Activated T-helper 17 cell treated with anti-CD3 and anti-CD28 coated beads, Interleukin-2, amount 50 U/mL, for 72 hours (primary cell): ENCODE measurements at regions not wholly inside any gene's neighbourhood (a gene's known extent, or its start where the extent isn't known, plus 50 kb on each side); places are given as distances from the start of the nearest gene placed in this dataset.

Source experiments
- ATAC-seq: fragments of 150-1000 bp; cut with Tn5 transposase; replicated peaks from 2 replicates; pipeline ENCODE4 v1.10.0; 2021; ENCODE audit warnings: mild to moderate bottlenecking, moderate library complexity
- H3K27ac Mint-ChIP-seq: one replicate; pipeline ENCODE4 v1.8.0; 2022; ENCODE audit warnings: mixed read lengths
- H3K27me3 Mint-ChIP-seq: one replicate; pipeline ENCODE4 v1.8.0; 2022; ENCODE audit warnings: mixed read lengths
- H3K36me3 Mint-ChIP-seq: one replicate; pipeline ENCODE4 v1.8.0; 2022; ENCODE audit warnings: low read depth, mild to moderate bottlenecking, mixed read lengths
- H3K4me1 Mint-ChIP-seq: one replicate; pipeline ENCODE4 v1.8.0; 2022; ENCODE audit warnings: mixed read lengths
- H3K4me3 Mint-ChIP-seq: one replicate; pipeline ENCODE4 v1.8.0; 2022; ENCODE audit warnings: mild to moderate bottlenecking, mixed read lengths
- H3K9me3 Mint-ChIP-seq: one replicate; pipeline ENCODE4 v1.8.0; 2022; ENCODE audit warnings: mixed read lengths

GRCh38 chr12:53849656-53850055 lies 89.0 kb upstream of the HOXC13 start:
- peaks cover 50% of the 10 kb centered on the region for H3K27me3 Mint-ChIP-seq
- H3K4me1 Mint-ChIP-seq = no peaks in the 10 kb centered on the region
- H3K9me3 Mint-ChIP-seq = no peaks in the 10 kb centered on the region

GRCh38 chr12:53852061-53852460 lies 86.6 kb upstream of the HOXC13 start:
- Mint-ChIP-seq H3K27me3 (peaks cover 44% of the 10 kb centered on the region), H3K36me3 (no peaks in the 10 kb centered on the region), H3K4me1 (no peaks in the 10 kb centered on the region), H3K27ac (no peak overlapping the region), H3K4me3 (no peak overlapping the region), H3K9me3 (no peaks in the 10 kb centered on the region)
- ATAC-seq = no peak

More at GRCh38 chr12:53849656-53850055, 89.0 kb upstream of the HOXC13 start:
- no peak overlapping the region for H3K4me3 Mint-ChIP-seq
- ATAC-seq = no peak
- no peak overlapping the region for H3K27ac Mint-ChIP-seq
- no peaks in the 10 kb centered on the region for H3K36me3 Mint-ChIP-seq

- H3K9me3 Mint-ChIP-seq = no peaks in the 10 kb centered on the region
- H3K27me3 Mint-ChIP-seq = peaks cover 40% of the 10 kb centered on the region
- no peaks in the 10 kb centered on the region for H3K36me3 Mint-ChIP-seq
- no peaks in the 10 kb centered on the region for H3K4me1 Mint-ChIP-seq
- no peak for ATAC-seq
- no peak overlapping the region for H3K27ac Mint-ChIP-seq
- H3K4me3 Mint-ChIP-seq = no peak overlapping the region
These were observed 85.6 kb upstream of the HOXC13 start for GRCh38 chr12:53852992-53853391.

- H3K27me3 Mint-ChIP-seq = peaks cover 32% of the 10 kb centered on the region
- H3K4me1 Mint-ChIP-seq = no peaks in the 10 kb centered on the region
- H3K36me3 Mint-ChIP-seq = no peaks in the 10 kb centered on the region
- H3K9me3 Mint-ChIP-seq = no peaks in the 10 kb centered on the region
- no peak overlapping the region for H3K27ac Mint-ChIP-seq
- ATAC-seq = no peak
- no peak overlapping the region for H3K4me3 Mint-ChIP-seq
These were observed 83.8 kb upstream of the HOXC13 start for GRCh38 chr12:53854701-53855316.

- H3K9me3 Mint-ChIP-seq = no peaks in the 10 kb centered on the region
- H3K27me3 Mint-ChIP-seq = peaks cover 33% of the 10 kb centered on the region
- no peaks in the 10 kb centered on the region for H3K4me1 Mint-ChIP-seq
- H3K36me3 Mint-ChIP-seq = no peaks in the 10 kb centered on the region
- no peak for ATAC-seq
- no peak overlapping the region for H3K4me3 Mint-ChIP-seq
- H3K27ac Mint-ChIP-seq = no peak overlapping the region
These were observed 82.5 kb upstream of the HOXC13 start for GRCh38 chr12:53856132-53856531.

GRCh38 chr12:53857666-53858065 lies 81.0 kb upstream of the HOXC13 start:
- H3K4me3 Mint-ChIP-seq = no peak overlapping the region
- H3K27ac Mint-ChIP-seq = no peak overlapping the region
- H3K9me3 Mint-ChIP-seq = no peaks in the 10 kb centered on the region
- no peak for ATAC-seq
- H3K36me3 Mint-ChIP-seq = no peaks in the 10 kb centered on the region
- H3K4me1 Mint-ChIP-seq = no peaks in the 10 kb centered on the region
- peaks cover 25% of the 10 kb centered on the region for H3K27me3 Mint-ChIP-seq

GRCh38 chr12:53860426-53861345 lies 77.9 kb upstream of the HOXC13 start:
- Mint-ChIP-seq H3K27ac (no peak overlapping the region), H3K4me3 (no peak overlapping the region)

GRCh38 chr12:53862206-53862605 lies 76.4 kb upstream of the HOXC13 start:
- Mint-ChIP-seq H3K4me1 (no peaks in the 10 kb centered on the region), H3K27me3 (peaks cover 10% of the 10 kb centered on the region), H3K27ac (no peak overlapping the region), H3K4me3 (no peak overlapping the region), H3K9me3 (no peaks in the 10 kb centered on the region), H3K36me3 (no peaks in the 10 kb centered on the region)
- ATAC-seq = no peak

More at GRCh38 chr12:53860426-53861345, 77.9 kb upstream of the HOXC13 start:
- H3K27me3 Mint-ChIP-seq = peaks cover 10% of the 10 kb centered on the region
- no peaks in the 10 kb centered on the region for H3K36me3 Mint-ChIP-seq
- ATAC-seq = no peak
- no peaks in the 10 kb centered on the region for H3K9me3 Mint-ChIP-seq
- H3K4me1 Mint-ChIP-seq = no peaks in the 10 kb centered on the region

GRCh38 chr12:53862831-53863230 lies 75.8 kb upstream of the HOXC13 start:
- no peaks in the 10 kb centered on the region for H3K9me3 Mint-ChIP-seq
- no peak overlapping the region for H3K4me3 Mint-ChIP-seq
- no peak for ATAC-seq

GRCh38 chr12:53866727-53867126 lies 71.9 kb upstream of the HOXC13 start:
- no peaks in the 10 kb centered on the region for H3K36me3 Mint-ChIP-seq
- H3K27me3 Mint-ChIP-seq = peaks cover 31% of the 10 kb centered on the region
- no peak for ATAC-seq
- H3K27ac Mint-ChIP-seq = no peak overlapping the region
- no peaks in the 10 kb centered on the region for H3K4me1 Mint-ChIP-seq
- H3K9me3 Mint-ChIP-seq = no peaks in the 10 kb centered on the region
- no peak overlapping the region for H3K4me3 Mint-ChIP-seq

More at GRCh38 chr12:53862831-53863230, 75.8 kb upstream of the HOXC13 start:
- H3K27ac Mint-ChIP-seq = no peak overlapping the region
- H3K4me1 Mint-ChIP-seq = no peaks in the 10 kb centered on the region
- H3K36me3 Mint-ChIP-seq = no peaks in the 10 kb centered on the region
- H3K27me3 Mint-ChIP-seq = peaks cover 15% of the 10 kb centered on the region

- H3K36me3 Mint-ChIP-seq = no peaks in the 10 kb centered on the region
- H3K4me1 Mint-ChIP-seq = no peaks in the 10 kb centered on the region
- no peak overlapping the region for H3K4me3 Mint-ChIP-seq
- ATAC-seq = no peak
- no peaks in the 10 kb centered on the region for H3K9me3 Mint-ChIP-seq
- H3K27ac Mint-ChIP-seq = no peak overlapping the region
- H3K27me3 Mint-ChIP-seq = peaks cover 35% of the 10 kb centered on the region
These were observed 71.2 kb upstream of the HOXC13 start for GRCh38 chr12:53867216-53868012.

- no peak for ATAC-seq
- H3K36me3 Mint-ChIP-seq = no peaks in the 10 kb centered on the region
- H3K4me3 Mint-ChIP-seq = no peak overlapping the region
- H3K27ac Mint-ChIP-seq = no peak overlapping the region
- peaks cover 43% of the 10 kb centered on the region for H3K27me3 Mint-ChIP-seq
- H3K4me1 Mint-ChIP-seq = no peaks in the 10 kb centered on the region
- H3K9me3 Mint-ChIP-seq = no peaks in the 10 kb centered on the region
These were observed 70.1 kb upstream of the HOXC13 start for GRCh38 chr12:53868511-53868986.

GRCh38 chr12:53869500-53869899 lies 69.1 kb upstream of the HOXC13 start:
- Mint-ChIP-seq H3K27me3 (peaks cover 48% of the 10 kb centered on the region), H3K36me3 (no peaks in the 10 kb centered on the region)

GRCh38 chr12:53870117-53870516 lies 68.5 kb upstream of the HOXC13 start:
- Mint-ChIP-seq H3K27me3 (peaks cover 54% of the 10 kb centered on the region), H3K36me3 (no peaks in the 10 kb centered on the region), H3K4me3 (no peak overlapping the region), H3K4me1 (no peaks in the 10 kb centered on the region), H3K9me3 (no peaks in the 10 kb centered on the region), H3K27ac (no peak overlapping the region)
- no peak for ATAC-seq

More at GRCh38 chr12:53869500-53869899, 69.1 kb upstream of the HOXC13 start:
- no peak for ATAC-seq
- Mint-ChIP-seq H3K27ac (no peak overlapping the region), H3K4me3 (no peak overlapping the region), H3K9me3 (no peaks in the 10 kb centered on the region), H3K4me1 (no peaks in the 10 kb centered on the region)
